ENCODE measurements at regions not wholly inside any gene's neighbourhood (a gene's known extent, or its start where the extent isn't known, plus 50 kb on each side); places are given as distances from the start of the nearest gene placed in this dataset.
A peak's percentile ranks its signal among the peaks of the same experiment; 100 is the strongest.

DNA sequence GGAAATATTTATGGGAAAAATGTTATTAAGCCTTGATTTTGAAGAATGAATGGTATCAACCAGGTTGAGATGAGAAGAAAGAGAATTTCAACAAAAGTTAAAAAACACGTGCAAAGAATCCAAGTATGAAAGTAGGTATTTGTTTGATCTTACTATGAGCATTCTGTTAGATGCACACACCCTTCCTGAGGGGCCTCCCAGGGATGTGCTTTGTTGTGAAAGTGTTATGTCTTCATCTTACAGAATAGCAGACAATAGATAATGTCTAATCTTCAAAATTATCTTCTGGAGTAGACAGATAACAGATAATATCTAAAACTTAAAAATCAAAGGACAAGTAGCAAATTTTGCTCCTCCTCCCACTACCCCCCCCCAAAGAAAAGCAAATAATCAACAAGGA, 155.2 kb upstream of the COL3A1 start:
- DNase-seq, result peak; percentile 28 to 59
- no peaks in the 10 kb centered on the region for H3K36me3 ChIP-seq (ENCODE audit: control insufficient read depth, insufficient read depth, low read length)
- Mint-ChIP-seq H3K4me3 (ENCODE audit: unreplicated experiment) (peak overlapping the region; percentile 36), H3K27me3 (ENCODE audit: insufficient read depth, unreplicated experiment) (no peaks in the 10 kb centered on the region), H3K9me3 (ENCODE audit: unreplicated experiment) (peaks cover 15% of the 10 kb centered on the region), H3K27ac (ENCODE audit: unreplicated experiment) (peak overlapping the region; percentile 73), H3K4me1 (ENCODE audit: low read depth, unreplicated experiment) (peaks cover 26% of the 10 kb centered on the region), H3K36me3 (ENCODE audit: insufficient read depth, unreplicated experiment) (no peaks in the 10 kb centered on the region)
- TF ChIP-seq, protein P1, sequence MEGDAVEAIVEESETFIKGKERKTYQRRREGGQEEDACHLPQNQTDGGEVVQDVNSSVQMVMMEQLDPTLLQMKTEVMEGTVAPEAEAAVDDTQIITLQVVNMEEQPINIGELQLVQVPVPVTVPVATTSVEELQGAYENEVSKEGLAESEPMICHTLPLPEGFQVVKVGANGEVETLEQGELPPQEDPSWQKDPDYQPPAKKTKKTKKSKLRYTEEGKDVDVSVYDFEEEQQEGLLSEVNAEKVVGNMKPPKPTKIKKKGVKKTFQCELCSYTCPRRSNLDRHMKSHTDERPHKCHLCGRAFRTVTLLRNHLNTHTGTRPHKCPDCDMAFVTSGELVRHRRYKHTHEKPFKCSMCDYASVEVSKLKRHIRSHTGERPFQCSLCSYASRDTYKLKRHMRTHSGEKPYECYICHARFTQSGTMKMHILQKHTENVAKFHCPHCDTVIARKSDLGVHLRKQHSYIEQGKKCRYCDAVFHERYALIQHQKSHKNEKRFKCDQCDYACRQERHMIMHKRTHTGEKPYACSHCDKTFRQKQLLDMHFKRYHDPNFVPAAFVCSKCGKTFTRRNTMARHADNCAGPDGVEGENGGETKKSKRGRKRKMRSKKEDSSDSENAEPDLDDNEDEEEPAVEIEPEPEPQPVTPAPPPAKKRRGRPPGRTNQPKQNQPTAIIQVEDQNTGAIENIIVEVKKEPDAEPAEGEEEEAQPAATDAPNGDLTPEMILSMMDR (IDR thresholded peaks at IDR 0.05; ENCODE audit: insufficient read depth in 1 of 2, low read depth in 1 of 2, low read length in 1 of 2, severe bottlenecking in 1 of 2, unreplicated experiment in 1 of 2), result no peak
- POLR2A ChIA-PET, result no interaction called here
- intact Hi-C loops (cut with micrococcal nuclease; ENCODE audit: unreplicated experiment), result loop anchor here (2.0 kb wide), 1 partner anchor 560 kb away; no protein-coding TSS in a partner anchor
- no peak overlapping the region for H3K4me3 ChIP-seq (ENCODE audit: low read depth, low read length)
- H3K27me3 ChIP-seq (replicated peaks; ENCODE audit: control insufficient read depth, insufficient read depth, low read length), result no peaks in the 10 kb centered on the region
- H3K4me1 ChIP-seq, result peaks cover 29% of the 10 kb centered on the region
- H3K9me3 ChIP-seq, result peaks cover 22% of the 10 kb centered on the region
- no TSS peak for BruUV-seq (replicated peaks)
- CTCF ChIA-PET, result interaction anchor here (0.6 kb wide), 1 partner anchor 1064 kb away, joined by 5 read pairs; no protein-coding TSS in a partner anchor

DNA sequence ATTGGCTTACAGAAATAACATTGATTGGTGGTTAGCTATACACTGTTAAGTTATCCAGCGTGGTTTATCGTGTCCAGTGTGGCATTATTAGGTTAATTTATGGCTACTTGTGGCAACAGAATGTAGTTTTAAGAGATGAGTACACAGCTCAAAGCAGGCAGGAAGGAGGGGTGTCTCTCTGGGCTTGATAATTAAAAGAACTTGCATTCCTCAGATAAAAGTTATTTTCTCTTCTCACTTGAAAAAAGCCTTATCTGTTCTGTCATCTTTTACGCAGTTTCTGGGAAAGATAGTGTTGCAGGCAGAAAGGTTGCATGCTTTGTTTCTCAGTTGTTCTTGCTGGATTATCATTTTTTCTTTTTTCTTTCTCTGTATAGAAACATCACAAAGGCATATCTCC, 154.4 kb upstream of the COL3A1 start:
- H3K9me3 Mint-ChIP-seq (ENCODE audit: unreplicated experiment), result peaks cover 15% of the 10 kb centered on the region
- ChIA-PET CTCF (interaction anchor here (0.6 kb wide), 1 partner anchor 1063 kb away, joined by 5 read pairs; no protein-coding TSS in a partner anchor), POLR2A (no interaction called here)
- H3K27me3 ChIP-seq (replicated peaks; ENCODE audit: control insufficient read depth, insufficient read depth, low read length), result no peaks in the 10 kb centered on the region
- DNase-seq, result peak; percentile 49 to 67
- no peaks in the 10 kb centered on the region for H3K36me3 Mint-ChIP-seq (ENCODE audit: insufficient read depth, unreplicated experiment)
- peaks cover 22% of the 10 kb centered on the region for H3K9me3 ChIP-seq
- H3K27ac Mint-ChIP-seq (ENCODE audit: unreplicated experiment), result peak overlapping the region; percentile 73
- TF ChIP-seq, protein P1 (IDR thresholded peaks at IDR 0.05; ENCODE audit: insufficient read depth in 1 of 2, low read depth in 1 of 2, low read length in 1 of 2, severe bottlenecking in 1 of 2, unreplicated experiment in 1 of 2), result no peak
- intact Hi-C loops (cut with micrococcal nuclease; ENCODE audit: unreplicated experiment), result loop anchor here (2.0 kb wide), 1 partner anchor 559 kb away; no protein-coding TSS in a partner anchor
- BruUV-seq (replicated peaks), result no TSS peak
- H3K4me3 ChIP-seq (ENCODE audit: low read depth, low read length), result no peak overlapping the region
- H3K36me3 ChIP-seq (ENCODE audit: control insufficient read depth, insufficient read depth, low read length), result no peaks in the 10 kb centered on the region
- peak overlapping the region; percentile 36 for H3K4me3 Mint-ChIP-seq (ENCODE audit: unreplicated experiment)
- no peaks in the 10 kb centered on the region for H3K27me3 Mint-ChIP-seq (ENCODE audit: insufficient read depth, unreplicated experiment)
- peaks cover 28% of the 10 kb centered on the region for H3K4me1 ChIP-seq
- H3K4me1 Mint-ChIP-seq (ENCODE audit: low read depth, unreplicated experiment), result peaks cover 25% of the 10 kb centered on the region

DNA sequence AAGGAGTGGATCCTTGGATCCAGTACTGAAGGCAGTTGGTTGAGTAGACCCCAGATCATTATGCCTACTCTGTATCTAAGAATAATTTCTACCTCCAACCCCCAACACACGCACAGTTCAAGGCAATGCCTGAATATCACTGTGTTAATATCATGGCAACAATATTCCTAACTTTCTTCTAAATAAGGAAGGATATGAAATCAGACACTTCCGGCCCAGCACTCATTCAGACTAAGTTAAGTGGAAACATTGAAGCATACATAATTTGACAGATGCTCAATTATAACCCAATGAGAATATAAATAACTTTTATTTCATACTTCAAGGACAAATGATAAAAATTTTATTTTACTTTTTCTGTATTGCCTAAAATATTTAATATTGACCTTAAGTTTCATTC, 153.6 kb upstream of the COL3A1 start:
- no peaks in the 10 kb centered on the region for H3K36me3 Mint-ChIP-seq (ENCODE audit: insufficient read depth, unreplicated experiment)
- H3K4me3 Mint-ChIP-seq (ENCODE audit: unreplicated experiment), result peak overlapping the region; percentile 36
- no peaks in the 10 kb centered on the region for H3K27me3 Mint-ChIP-seq (ENCODE audit: insufficient read depth, unreplicated experiment)
- Histone ChIP-seq H3K9me3 (peaks cover 20% of the 10 kb centered on the region), H3K4me1 (peaks cover 28% of the 10 kb centered on the region), H3K4me3 (ENCODE audit: low read depth, low read length) (no peak overlapping the region), H3K36me3 (ENCODE audit: control insufficient read depth, insufficient read depth, low read length) (no peaks in the 10 kb centered on the region), H3K27me3 (replicated peaks; ENCODE audit: control insufficient read depth, insufficient read depth, low read length) (no peaks in the 10 kb centered on the region)
- peaks cover 15% of the 10 kb centered on the region for H3K9me3 Mint-ChIP-seq (ENCODE audit: unreplicated experiment)
- POLR2A ChIA-PET, result no interaction called here
- TF ChIP-seq, protein P1 (IDR thresholded peaks at IDR 0.05; ENCODE audit: insufficient read depth in 1 of 2, low read depth in 1 of 2, low read length in 1 of 2, severe bottlenecking in 1 of 2, unreplicated experiment in 1 of 2), result no peak
- peaks cover 25% of the 10 kb centered on the region for H3K4me1 Mint-ChIP-seq (ENCODE audit: low read depth, unreplicated experiment)
- intact Hi-C loops (cut with micrococcal nuclease; ENCODE audit: unreplicated experiment), result no loop called here
- BruUV-seq (replicated peaks), result no TSS peak
- H3K27ac Mint-ChIP-seq (ENCODE audit: unreplicated experiment), result peak overlapping the region; percentile 73
- CTCF ChIA-PET, result no interaction called here
- DNase-seq, result no peak

Measured in Caco-2 (cell line).